Posterior vena cava (tissue), 2 donors: ENCODE measurements at regions not wholly inside any gene's neighbourhood (a gene's known extent, or its start where the extent isn't known, plus 50 kb on each side); places are given as distances from the start of the nearest gene placed in this dataset.
"Not testable (repeated sequence)": the region's sequence is repeated elsewhere in the genome, so short reads cannot be mapped to it uniquely, and the experiment has no call there.

Experiments
- DNase-seq: peaks from one replicate; pipeline ENCODE4 v3.0.0-alpha.2; 2020; ENCODE audit warnings: low spot score
- intact Hi-C, 2 donors: fragments of 100-400 bp; cut with DNase I; formaldehyde crosslinking; loops; one replicate each; pipeline versions ENCODE4 v1.14.1 to v1.14.2; 2022 to 2023
- donor health status: DM: yes; HTN: yes; CAD: no.
- donor health status: DM: yes; HTN: yes; CAD: no.

GRCh38 chr6:167392631-167393316, 67.9 kb downstream of the TTLL2 start:
- intact Hi-C loops: no loop called here
- DNase-seq: no peak

GRCh38 chr6:167393731-167394130, 68.8 kb downstream of the TTLL2 start:
- no peak for DNase-seq
- intact Hi-C loops: no loop called here

- DNase-seq: no peak
- intact Hi-C loops: no loop called here
These were observed 69.5 kb downstream of the TTLL2 start for GRCh38 chr6:167394339-167394738.

- intact Hi-C loops: no loop called here
- DNase-seq: no peak
These were observed 69.9 kb downstream of the TTLL2 start for GRCh38 chr6:167394820-167395219.

GRCh38 chr6:167396068-167396658, 71.3 kb downstream of the TTLL2 start:
- DNase-seq: no peak
- intact Hi-C loops: no loop called here

- DNase-seq: no peak
- intact Hi-C loops: no loop called here
These were observed 72.0 kb downstream of the TTLL2 start for GRCh38 chr6:167396659-167397490.

GRCh38 chr6:167397712-167398111, 72.8 kb downstream of the TTLL2 start:
- intact Hi-C loops: no loop called here
- DNase-seq: no peak

GRCh38 chr6:167398214-167399050, 73.5 kb downstream of the TTLL2 start:
- DNase-seq: no peak
- intact Hi-C loops: no loop called here

- no peak for DNase-seq
- intact Hi-C loops: no loop called here
These were observed 74.1 kb downstream of the TTLL2 start for GRCh38 chr6:167399051-167399387.

- DNase-seq: no peak
- intact Hi-C loops: no loop called here
These were observed 74.7 kb downstream of the TTLL2 start for GRCh38 chr6:167399599-167399998.

GRCh38 chr6:167400482-167401138, 75.7 kb downstream of the TTLL2 start:
- no peak for DNase-seq
- intact Hi-C loops: no loop called here

GRCh38 chr6:167401525-167402194, 76.8 kb downstream of the TTLL2 start:
- DNase-seq: no peak

GRCh38 chr6:167402195-167402686, 77.4 kb downstream of the TTLL2 start:
- intact Hi-C loops: no loop called here
- no peak for DNase-seq

More at GRCh38 chr6:167401525-167402194, 76.8 kb downstream of the TTLL2 start:
- intact Hi-C loops: no loop called here

- no peak for DNase-seq
- intact Hi-C loops: no loop called here
These were observed 78.5 kb downstream of the TTLL2 start for GRCh38 chr6:167403427-167403826.

GRCh38 chr6:167404385-167405049, 79.6 kb downstream of the TTLL2 start:
- intact Hi-C loops: no loop called here
- no peak for DNase-seq

GRCh38 chr6:167405778-167406532, 81.1 kb downstream of the TTLL2 start:
- no peak for DNase-seq
- intact Hi-C loops: no loop called here

- DNase-seq, intact Hi-C loops: not testable (repeated sequence)
These were observed 81.8 kb downstream of the TTLL2 start for GRCh38 chr6:167406533-167407238.
